GM23248 (cell line): ENCODE measurements at regions not wholly inside any gene's neighbourhood (a gene's known extent, or its start where the extent isn't known, plus 50 kb on each side); places are given as distances from the start of the nearest gene placed in this dataset.

Experiments
- DNase-seq: peaks from one replicate; pipeline ENCODE4 v3.0.0-alpha.2; 2015
- H2AFZ ChIP-seq: fragments of 200-600 bp; sonication (generic); 2 replicates; pipeline ENCODE4 v1.6.1; 2016; ENCODE audit warnings: antibody characterized with exemption
- H3F3A ChIP-seq: fragments of 200-600 bp; sonication (generic); 2 replicates; pipeline ENCODE4 v1.6.1; 2016; ENCODE audit warnings: mild to moderate bottlenecking, antibody characterized with exemption, mixed run types; ENCODE audit not compliant: insufficient read depth
- H3K27ac ChIP-seq: fragments of 200-600 bp; sonication (generic); 2 replicates; pipeline ENCODE4 v1.5.1; 2016; ENCODE audit warnings: mild to moderate bottlenecking
- H3K27me3 ChIP-seq: fragments of 200-600 bp; sonication (generic); replicated peaks from 2 replicates; pipeline ENCODE4 v1.6.1; 2016; ENCODE audit warnings: mild to moderate bottlenecking; ENCODE audit not compliant: insufficient read depth
- H3K36me3 ChIP-seq: fragments of 200-600 bp; sonication (generic); 2 replicates; pipeline ENCODE4 v1.6.1; 2016; ENCODE audit warnings: low read depth, mild to moderate bottlenecking
- H3K4me1 ChIP-seq: fragments of 200-600 bp; sonication (generic); 2 replicates; pipeline ENCODE4 v1.6.1; 2016; ENCODE audit warnings: mild to moderate bottlenecking; ENCODE audit not compliant: insufficient read depth
- H3K4me2 ChIP-seq: fragments of 200-600 bp; sonication (generic); one replicate; pipeline ENCODE4 v1.6.1; 2016; ENCODE audit warnings: mild to moderate bottlenecking; ENCODE audit not compliant: unreplicated experiment
- H3K4me3 ChIP-seq: fragments of 200-600 bp; sonication (generic); 2 replicates; pipeline ENCODE4 v1.5.1; 2016; ENCODE audit warnings: mild to moderate bottlenecking
- H3K79me2 ChIP-seq: fragments of 200-600 bp; sonication (generic); 2 replicates; pipeline ENCODE4 v1.6.1; 2016; ENCODE audit warnings: mild to moderate bottlenecking; ENCODE audit not compliant: insufficient read depth
- H3K9ac ChIP-seq: fragments of 200-600 bp; sonication (generic); 2 replicates; pipeline ENCODE4 v1.6.1; 2016; ENCODE audit warnings: mild to moderate bottlenecking
- H3K9me2 ChIP-seq: fragments of 200-600 bp; sonication (generic); 2 replicates; pipeline ENCODE4 v1.6.1; 2016; ENCODE audit warnings: mixed run types, mild to moderate bottlenecking, moderate library complexity; ENCODE audit not compliant: insufficient read depth
- H3K9me3 ChIP-seq: fragments of 200-600 bp; sonication (generic); one replicate; pipeline ENCODE4 v1.6.1; 2017; ENCODE audit warnings: low read depth
- H4K20me1 ChIP-seq: fragments of 200-600 bp; sonication (generic); 2 replicates; pipeline ENCODE4 v1.6.0; 2016; ENCODE audit not compliant: insufficient read depth
- EZH2 ChIP-seq: fragments of 200-600 bp; sonication (generic); IDR thresholded peaks from 2 replicates; pipeline ENCODE4 v1.6.1; 2018; ENCODE audit warnings: antibody characterized with exemption, mild to moderate bottlenecking; ENCODE audit not compliant: insufficient read depth, poor library complexity, severe bottlenecking
- EZH2phosphoT487 ChIP-seq: fragments of 200-600 bp; sonication (generic); IDR thresholded peaks from 2 replicates; pipeline ENCODE4 v1.6.1; 2018; ENCODE audit warnings: antibody characterized with exemption, moderate library complexity, mild to moderate bottlenecking, low read depth; ENCODE audit not compliant: insufficient read depth
- whole genome bisulfite sequencing, 2 experiments: methylation state at CpG; one replicate each; pipeline ENCODE4 v1.1.6; 2015 to 2017; ENCODE audit warnings: low lambda C conversion rate in 2 of 2, low coverage in 1 of 2; ENCODE audit errors: missing lambda C conversion rate in 2 of 2; 5-methylcytosine and 5-hydroxymethylcytosine counted together
- in situ Hi-C: fragments of 300-500 bp; cut with MboI; formaldehyde crosslinking; loops from 2 replicates; pipeline ENCODE4 v1.15.0; 2020

DNA sequence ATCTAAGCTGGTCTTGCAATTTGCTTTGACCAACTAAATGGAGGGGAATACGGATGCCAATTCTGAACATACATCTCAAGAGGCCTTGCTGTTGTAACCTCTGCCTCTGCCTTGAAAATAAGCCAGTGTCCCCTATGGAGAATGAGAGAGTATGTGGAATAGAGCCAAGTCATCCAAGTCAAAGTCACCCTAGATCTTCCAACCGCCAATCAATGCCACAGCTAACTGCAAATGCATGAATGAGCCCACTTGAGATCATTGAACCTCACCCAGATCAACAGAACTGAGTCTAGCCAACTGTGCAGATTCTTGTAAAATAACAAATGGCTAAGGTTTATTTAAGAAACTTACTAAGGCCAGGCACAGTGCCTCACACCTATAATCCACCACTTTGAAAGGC, 139.8 kb upstream of the TANK start:
- TF ChIP-seq EZH2phosphoT487 (no peak), EZH2 (no peak)
- no peaks in the 10 kb centered on the region for H3K79me2 ChIP-seq

DNA sequence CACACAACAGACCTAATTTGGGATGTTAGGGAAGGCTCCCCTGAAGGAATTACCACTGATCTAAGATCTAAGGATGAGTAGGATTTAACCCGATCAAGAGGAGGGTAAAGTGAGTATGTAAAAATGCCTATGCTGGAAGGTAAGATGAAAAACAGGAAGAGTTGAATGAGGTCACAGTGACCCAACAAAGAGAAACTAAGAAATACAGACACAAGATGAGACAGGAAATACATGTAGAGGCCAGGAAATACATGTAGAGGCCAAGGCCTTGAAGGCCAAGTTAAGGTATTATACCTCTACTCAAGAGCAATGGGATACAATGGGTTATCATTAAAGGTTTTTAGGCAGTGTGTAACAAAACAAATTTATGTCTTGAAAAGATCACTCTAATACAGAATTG, 131.6 kb upstream of the TANK start:
- TF ChIP-seq EZH2phosphoT487 (no peak), EZH2 (no peak)
- 89 to 100% methylated on average over 1 of the region's 1 CpG for WGBS, 2 experiments

More for the DNA sequence above, 139.8 kb upstream of the TANK start:
- no peaks in the 10 kb centered on the region for H3K9me3 ChIP-seq
- H3K4me1 ChIP-seq = no peaks in the 10 kb centered on the region
- peaks cover 8% of the 10 kb centered on the region; the same call in 1 of the 2 replicates for H3F3A ChIP-seq
- H3K9ac ChIP-seq = no peak overlapping the region
- WGBS, 2 experiments = 95 to 98% methylated on average over 2 of the region's 2 CpGs
- H3K4me2 ChIP-seq = no peak overlapping the region
- H2AFZ ChIP-seq = no peak overlapping the region
- H3K9me2 ChIP-seq = no peaks in the 10 kb centered on the region
- H4K20me1 ChIP-seq = no peaks in the 10 kb centered on the region
- H3K27ac ChIP-seq = no peak overlapping the region
- H3K27me3 ChIP-seq = no peaks in the 10 kb centered on the region
- H3K36me3 ChIP-seq = no peaks in the 10 kb centered on the region
- H3K4me3 ChIP-seq = no peak overlapping the region
- no peak for DNase-seq
- in situ Hi-C loops = no loop called here

DNA sequence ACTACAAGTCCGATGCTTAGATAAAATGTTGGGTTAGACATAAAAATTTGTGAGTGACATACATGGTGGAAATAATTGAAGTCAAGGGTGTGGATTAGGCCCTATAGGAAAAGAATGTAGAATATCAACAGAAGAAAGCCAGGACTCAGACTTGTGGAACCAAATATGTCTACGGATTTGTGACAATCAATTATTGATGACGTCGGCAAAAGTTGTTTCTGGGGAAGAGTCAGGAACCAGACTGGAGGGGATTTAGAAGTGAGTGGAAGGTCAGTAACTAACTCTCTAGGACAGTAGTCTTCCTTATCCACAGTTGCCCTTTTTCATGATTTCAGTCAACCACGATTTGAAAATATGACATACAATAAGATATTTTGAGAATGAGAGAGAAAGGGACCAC, 130.9 kb upstream of the TANK start:
- Histone ChIP-seq H4K20me1 (no peaks in the 10 kb centered on the region), H3K27ac (no peak overlapping the region), H3K4me2 (no peak overlapping the region), H3K36me3 (no peaks in the 10 kb centered on the region), H3F3A (peaks cover 31% of the 10 kb centered on the region), H3K9me3 (no peaks in the 10 kb centered on the region), H3K27me3 (no peaks in the 10 kb centered on the region), H3K9me2 (peaks cover 6% of the 10 kb centered on the region; the same call in 1 of the 2 replicates), H3K4me3 (no peak overlapping the region), H3K9ac (no peak overlapping the region), H2AFZ (no peak overlapping the region), H3K79me2 (no peaks in the 10 kb centered on the region), H3K4me1 (peaks cover 21% of the 10 kb centered on the region)
- TF ChIP-seq EZH2phosphoT487 (no peak), EZH2 (no peak)
- in situ Hi-C loops = no loop called here
- WGBS, 2 experiments = 84 to 88% methylated on average over 5 of the region's 5 CpGs
- DNase-seq = no peak

More for the DNA sequence above, 131.6 kb upstream of the TANK start:
- Histone ChIP-seq H3K27me3 (no peaks in the 10 kb centered on the region), H3K4me1 (peaks cover 21% of the 10 kb centered on the region), H3K79me2 (no peaks in the 10 kb centered on the region), H3K4me3 (no peak overlapping the region), H3K27ac (no peak overlapping the region), H3K36me3 (no peaks in the 10 kb centered on the region), H2AFZ (no peak overlapping the region), H3K9ac (no peak overlapping the region), H3F3A (peaks cover 31% of the 10 kb centered on the region), H3K4me2 (no peak overlapping the region), H4K20me1 (no peaks in the 10 kb centered on the region), H3K9me3 (no peaks in the 10 kb centered on the region), H3K9me2 (peaks cover 6% of the 10 kb centered on the region; the same call in 1 of the 2 replicates)
- in situ Hi-C loops = no loop called here
- no peak for DNase-seq

- H3F3A ChIP-seq = peaks cover 31% of the 10 kb centered on the region
- peak overlapping the region; percentile 78 for H3K27ac ChIP-seq
- DNase-seq = peak; percentile 98
- H2AFZ ChIP-seq = peak overlapping the region; percentile 39
- 0% methylated on average over 3 of the region's 3 CpGs for WGBS, 2 experiments
- no peaks in the 10 kb centered on the region for H3K9me3 ChIP-seq
- peaks cover 21% of the 10 kb centered on the region for H3K4me1 ChIP-seq
- no peak for TF ChIP-seq EZH2phosphoT487
- no peak for TF ChIP-seq EZH2
- peaks cover 6% of the 10 kb centered on the region; the same call in 1 of the 2 replicates for H3K9me2 ChIP-seq
- H3K36me3 ChIP-seq = no peaks in the 10 kb centered on the region
- no peaks in the 10 kb centered on the region for H3K79me2 ChIP-seq
- H3K4me2 ChIP-seq = peak overlapping the region; percentile 52
- H4K20me1 ChIP-seq = no peaks in the 10 kb centered on the region
- peak overlapping the region; percentile 28 for H3K4me3 ChIP-seq
- in situ Hi-C loops = no loop called here
- no peaks in the 10 kb centered on the region for H3K27me3 ChIP-seq
- 0 out of 2 replicates have a peak overlapping the region, but pooled peaks have one; percentile 36 for H3K9ac ChIP-seq
These were observed 129.8 kb upstream of the TANK start for GRCh38 chr2:161030260-161031063.
